Cerebellar cortex (tissue), 1 donor: ENCODE measurements at regions not wholly inside any gene's neighbourhood (a gene's known extent, or its start where the extent isn't known, plus 50 kb on each side); places are given as distances from the start of the nearest gene placed in this dataset.
"Not testable (repeated sequence)": the region's sequence is repeated elsewhere in the genome, so short reads cannot be mapped to it uniquely, and the experiment has no call there.

ENCODE experiments used
- DNase-seq: peaks from one replicate; pipeline ENCODE4 v3.0.0-alpha.2; 2015; ENCODE audit warnings: low spot score

- DNase-seq: no peak
Measured at GRCh38 chr16:48105976-48106375, 49.8 kb downstream of the ABCC12 start.

DNA sequence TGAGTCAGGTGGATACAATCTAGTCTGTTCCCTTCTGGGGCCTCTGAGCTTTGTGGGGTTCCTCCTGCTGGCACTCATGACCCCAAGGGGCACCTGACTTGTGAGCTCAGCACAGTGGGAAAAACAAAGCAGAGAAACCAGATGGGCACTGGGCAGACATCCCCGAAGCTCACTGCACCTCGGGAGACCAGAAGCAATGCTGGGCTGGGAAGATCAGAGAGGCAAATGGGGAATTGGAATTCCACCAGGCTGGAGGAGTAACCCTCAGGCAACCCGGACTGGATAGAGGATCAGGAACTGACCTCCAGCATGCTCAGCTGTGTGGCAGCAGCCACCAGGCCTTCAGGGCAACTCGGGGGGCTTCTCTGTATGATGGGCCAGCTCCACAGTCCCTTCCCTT is 50.3 kb downstream of the ABCC12 start:
- DNase-seq: no peak

DNA sequence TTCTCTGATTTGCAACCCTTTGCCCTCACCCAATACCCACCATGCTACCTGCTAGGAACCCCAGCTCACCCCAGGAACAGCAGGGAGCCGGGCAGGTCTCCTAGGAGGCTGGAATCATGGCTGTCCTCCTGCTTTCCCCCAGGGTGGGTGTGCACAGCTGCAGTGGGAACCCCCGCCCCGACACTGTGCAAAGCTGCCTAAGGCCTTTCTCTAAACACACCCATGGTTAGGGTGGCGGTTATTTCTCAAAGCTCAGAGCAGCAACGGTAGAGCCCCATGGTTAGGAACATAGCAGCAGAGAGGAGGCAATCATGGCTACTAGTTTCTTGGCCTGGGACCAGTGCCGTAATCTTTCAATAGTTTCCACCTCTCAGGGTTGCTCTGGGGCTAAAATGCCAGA is 52.2 kb downstream of the ABCC12 start:
- DNase-seq: no peak

DNA sequence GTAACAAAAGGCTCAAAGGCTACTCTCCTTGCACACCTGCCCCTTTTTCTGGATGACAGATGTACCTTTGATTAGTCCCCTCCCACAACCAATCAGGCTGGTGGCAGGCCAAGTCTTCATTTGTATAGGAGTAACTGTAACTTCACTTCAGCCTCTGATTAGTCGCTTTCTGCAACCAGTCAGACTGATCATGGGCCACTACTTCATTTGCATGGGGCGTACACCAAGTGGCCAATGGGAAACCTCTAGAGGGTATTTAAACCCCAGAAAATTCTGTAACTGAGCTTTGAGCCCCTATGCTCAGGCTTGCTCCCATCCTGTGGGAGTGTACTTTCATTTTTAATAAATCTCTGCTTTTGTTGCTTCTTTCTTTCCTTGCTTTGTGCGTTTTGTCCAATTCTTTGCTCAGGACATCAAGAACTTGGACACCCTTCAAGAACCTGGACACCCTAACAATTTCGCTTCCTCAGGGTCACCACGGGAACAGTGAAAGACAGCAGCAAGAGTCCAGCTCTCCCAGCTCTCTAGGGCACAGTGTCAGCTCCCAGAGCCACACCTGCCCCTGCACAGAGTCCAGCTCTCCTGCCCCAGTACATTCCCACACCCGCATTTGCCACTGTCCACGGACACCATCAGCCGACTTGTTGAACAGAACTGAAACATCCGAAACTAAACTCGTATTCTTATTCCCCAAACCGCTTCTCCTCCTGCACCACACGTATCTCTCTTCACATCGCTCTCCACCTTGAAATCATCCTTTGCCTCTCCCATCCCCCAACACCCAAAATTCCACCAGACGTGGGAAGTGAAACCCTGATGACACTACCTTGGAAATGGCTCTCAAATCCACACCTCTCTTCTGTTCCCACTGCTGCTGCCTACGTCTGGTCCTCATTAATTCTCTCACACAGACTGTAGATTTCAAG is 53.4 kb downstream of the ABCC12 start:
- DNase-seq: no peak

GRCh38 chr16:48101069-48101674 is 54.6 kb downstream of the ABCC12 start:
- no peak for DNase-seq

DNA sequence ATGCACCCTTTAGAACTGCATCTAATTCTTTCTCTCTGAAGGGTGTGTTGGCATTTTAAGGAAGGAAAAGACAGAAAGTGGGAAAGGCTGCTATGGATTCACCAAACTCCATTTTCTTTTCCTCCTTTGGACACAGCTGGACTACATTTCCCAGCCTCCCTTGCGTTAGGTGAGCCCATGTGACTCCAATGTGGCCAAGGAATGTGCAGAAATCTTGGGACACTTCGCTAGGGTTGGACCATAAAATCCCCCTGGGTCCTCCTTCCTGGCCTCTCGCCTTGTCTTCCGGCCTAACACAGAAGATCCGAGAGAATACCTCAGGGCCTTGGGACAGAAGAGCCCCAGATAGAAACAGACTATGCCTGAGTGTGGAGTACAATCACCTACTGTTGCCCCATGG is 56.3 kb downstream of the ABCC12 start:
- no peak for DNase-seq

DNA sequence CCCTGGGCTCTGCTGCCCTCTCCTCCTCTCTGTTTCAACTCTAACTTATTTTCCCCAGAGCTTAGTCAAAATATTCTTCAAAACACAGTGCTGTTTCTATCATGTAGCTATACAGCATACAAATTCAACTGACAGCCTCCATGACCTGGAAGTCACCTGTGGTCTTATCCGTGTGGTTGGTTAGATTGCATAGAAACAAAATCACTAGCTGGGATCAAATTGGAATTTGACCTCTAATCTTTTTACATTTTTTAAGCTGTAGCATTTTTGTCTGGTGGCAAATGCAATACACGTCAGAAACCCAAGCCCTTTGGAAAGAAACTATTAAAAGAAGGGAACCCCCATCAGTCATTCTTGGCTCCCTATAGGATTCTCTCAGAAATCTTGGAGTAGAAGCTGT is 57.3 kb downstream of the ABCC12 start:
- DNase-seq: no peak

- no peak for DNase-seq
Measured at GRCh38 chr16:48091117-48091516, 64.7 kb downstream of the ABCC12 start.

- no peak for DNase-seq
Measured at GRCh38 chr16:48089053-48089792, 66.6 kb downstream of the ABCC12 start.

DNA sequence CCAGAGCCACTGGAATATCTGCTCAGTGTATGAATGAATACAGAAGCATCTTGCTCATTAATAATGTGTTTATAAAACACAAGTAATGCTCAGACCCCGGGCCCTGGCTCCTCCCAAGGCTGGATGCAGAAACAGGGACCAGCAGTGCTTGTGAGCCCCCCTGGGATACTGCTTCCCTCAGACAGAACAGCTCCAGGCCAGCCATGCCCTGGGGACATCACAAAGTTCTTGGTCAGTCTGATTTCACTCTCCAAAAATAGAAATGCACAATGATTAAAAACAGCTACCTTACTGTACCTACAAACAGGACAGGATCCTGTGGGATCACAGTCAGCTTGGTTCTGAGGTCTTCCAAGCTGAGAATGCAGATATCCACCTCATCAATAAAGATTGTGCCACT is 68.2 kb downstream of the ABCC12 start:
- no peak for DNase-seq

GRCh38 chr16:48086422-48086821 is 69.4 kb downstream of the ABCC12 start:
- DNase-seq: no peak

DNA sequence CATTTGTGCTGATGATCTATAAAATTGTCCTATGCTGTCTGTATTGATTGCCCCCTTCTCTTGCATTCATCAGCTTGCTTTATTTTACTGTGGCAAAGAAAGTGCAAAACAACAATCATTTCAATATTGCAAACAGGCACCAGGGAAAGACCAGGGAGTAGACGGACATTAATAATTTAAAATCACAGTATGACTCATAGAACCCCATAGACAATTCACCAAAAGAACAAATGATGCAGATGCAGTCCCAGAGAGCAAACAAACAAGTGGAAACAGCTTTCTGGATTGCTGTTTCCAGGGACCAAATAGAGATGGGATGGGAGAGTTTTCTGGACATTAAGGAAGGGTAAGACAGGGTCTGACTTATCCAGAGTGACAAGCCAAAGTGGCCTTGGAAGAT is 70.1 kb downstream of the ABCC12 start:
- no peak for DNase-seq

DNA sequence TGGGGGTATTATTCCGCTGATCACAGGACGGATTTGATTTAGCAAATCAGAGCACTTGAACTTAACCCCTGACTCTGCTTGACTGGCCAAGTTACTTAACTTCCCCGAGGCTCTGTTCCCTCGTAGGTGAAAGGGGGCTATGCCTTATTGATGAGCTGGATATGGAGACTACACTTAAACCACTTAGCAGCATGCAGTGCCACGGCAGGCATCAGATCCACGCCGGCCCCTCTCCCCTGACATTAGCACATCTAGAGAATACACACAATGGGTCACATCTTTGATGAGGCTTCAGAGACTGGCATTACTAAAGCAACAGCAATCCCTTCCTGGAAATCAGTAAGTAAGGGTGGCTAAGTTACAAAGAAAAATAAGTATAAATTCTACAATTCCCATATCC is 71.0 kb downstream of the ABCC12 start:
- DNase-seq: no peak

DNA sequence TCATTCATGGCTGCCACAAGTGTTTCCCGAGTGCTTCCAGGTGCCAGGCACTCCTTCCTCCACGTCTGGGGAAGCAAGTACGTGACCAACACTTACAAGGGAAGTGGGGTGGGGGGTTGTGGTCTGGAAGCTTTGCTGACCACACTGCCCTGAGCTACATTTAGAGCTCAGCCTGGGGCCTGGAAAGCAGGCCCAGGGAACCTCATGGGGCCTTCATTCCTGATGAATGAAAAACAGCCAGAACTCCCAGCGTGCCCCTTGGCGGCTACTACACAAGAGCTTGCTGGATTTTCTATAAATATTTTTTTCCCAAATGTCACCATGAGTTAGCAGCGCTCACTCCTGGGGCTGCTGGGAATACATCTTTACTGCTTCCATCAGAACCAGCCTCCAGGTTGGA is 73.3 kb downstream of the ABCC12 start:
- DNase-seq: peak; percentile 35

- no peak for DNase-seq
Measured at GRCh38 chr16:48081656-48082055, 74.1 kb downstream of the ABCC12 start.

GRCh38 chr16:48076455-48077012 is 79.3 kb downstream of the ABCC12 start:
- no peak for DNase-seq

DNA sequence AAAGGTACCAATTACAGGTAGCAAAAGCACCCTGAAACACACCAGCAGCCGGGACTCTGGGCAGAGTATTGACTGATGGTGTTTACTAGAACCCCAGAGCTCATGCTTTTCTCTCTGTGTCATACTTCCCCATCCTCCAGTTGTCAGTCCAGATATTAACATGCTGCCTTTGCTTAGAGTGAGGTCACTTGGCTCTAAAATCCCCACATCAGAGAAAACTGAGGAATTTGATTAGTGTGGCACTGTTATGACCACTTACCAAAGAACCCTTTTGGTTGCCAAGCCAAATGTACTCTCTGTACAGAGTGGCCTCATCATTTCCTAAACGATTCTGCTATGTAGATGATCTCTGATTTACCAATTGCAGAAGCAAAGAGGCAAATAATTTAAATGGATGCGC is 80.4 kb downstream of the ABCC12 start:
- DNase-seq: no peak

GRCh38 chr16:48067388-48067787 is 88.4 kb downstream of the ABCC12 start:
- no peak for DNase-seq

GRCh38 chr16:48064971-48065370 is 90.8 kb downstream of the ABCC12 start:
- no peak for DNase-seq

GRCh38 chr16:48062681-48063080 is 93.1 kb downstream of the ABCC12 start:
- DNase-seq: no peak

GRCh38 chr16:48059936-48060335 is 95.9 kb downstream of the ABCC12 start:
- DNase-seq: no peak

DNA sequence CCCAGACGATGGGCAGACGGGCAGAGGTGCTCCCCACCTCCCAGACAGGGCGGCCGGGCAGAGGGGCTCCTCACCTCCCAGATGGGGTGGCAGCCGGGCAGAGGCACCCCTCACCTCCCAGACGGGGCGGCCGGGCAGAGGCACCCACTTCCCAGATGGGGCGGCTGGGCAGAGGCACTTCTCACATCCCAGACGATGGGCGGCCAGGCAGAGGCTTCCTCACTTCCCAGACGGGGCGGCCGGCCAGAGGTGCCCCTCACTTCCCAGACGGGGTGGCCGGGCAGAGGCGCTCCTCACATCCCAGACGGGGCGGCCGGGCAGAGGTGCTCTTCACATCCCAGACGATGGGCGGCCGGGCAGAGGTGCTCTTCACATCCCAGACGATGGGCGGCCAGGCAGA is 96.6 kb downstream of the ABCC12 start:
- DNase-seq: not testable (repeated sequence)

DNA sequence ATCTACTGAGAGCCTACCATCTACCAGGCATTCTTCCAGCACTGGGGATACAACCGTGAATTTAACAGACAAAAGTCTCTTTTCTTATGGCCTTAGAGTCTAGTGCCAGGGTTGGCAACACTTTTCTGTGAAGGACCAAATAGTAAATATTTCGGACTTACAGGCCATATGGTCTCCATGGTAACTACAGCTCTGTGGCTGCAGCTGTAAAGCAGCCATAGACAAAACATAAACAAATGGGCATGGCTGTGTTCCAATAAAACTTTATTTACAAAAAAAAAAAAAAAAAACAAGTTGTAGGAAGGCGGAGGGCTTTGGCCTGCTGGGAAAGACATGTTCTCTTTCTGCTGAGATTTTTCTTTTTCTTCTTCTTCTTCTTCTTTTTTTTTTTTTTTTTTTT is 98.7 kb downstream of the ABCC12 start:
- DNase-seq: no peak
